Right hindlimb (tissue), 1 donor: ENCODE measurements at regions not wholly inside any gene's neighbourhood (a gene's known extent, or its start where the extent isn't known, plus 50 kb on each side); places are given as distances from the start of the nearest gene placed in this dataset.

Experiments used
- DNase-seq: peaks from one replicate; pipeline ENCODE4 v3.0.0-alpha.2; 2018

DNA sequence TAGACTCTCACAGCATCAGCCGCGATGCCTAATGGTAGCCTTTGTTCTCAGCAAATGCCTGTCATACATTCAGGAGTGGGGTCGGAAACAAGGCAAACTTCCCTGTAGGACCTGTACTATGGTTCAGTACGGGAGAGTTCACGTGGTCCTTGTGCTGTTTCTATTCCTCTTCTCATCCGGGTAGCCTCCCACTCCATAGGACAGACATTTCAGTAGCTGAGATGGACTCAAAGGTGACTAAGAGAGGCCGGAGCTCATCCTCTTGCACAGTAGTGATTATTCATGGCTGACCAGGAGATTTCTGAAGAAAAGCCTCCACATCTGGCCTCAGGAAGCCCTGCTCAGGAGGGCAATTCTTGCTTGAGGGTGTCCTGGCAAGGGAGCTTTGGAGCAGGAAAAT lies 117.8 kb upstream of the SPRED2 start:
- no peak for DNase-seq

DNA sequence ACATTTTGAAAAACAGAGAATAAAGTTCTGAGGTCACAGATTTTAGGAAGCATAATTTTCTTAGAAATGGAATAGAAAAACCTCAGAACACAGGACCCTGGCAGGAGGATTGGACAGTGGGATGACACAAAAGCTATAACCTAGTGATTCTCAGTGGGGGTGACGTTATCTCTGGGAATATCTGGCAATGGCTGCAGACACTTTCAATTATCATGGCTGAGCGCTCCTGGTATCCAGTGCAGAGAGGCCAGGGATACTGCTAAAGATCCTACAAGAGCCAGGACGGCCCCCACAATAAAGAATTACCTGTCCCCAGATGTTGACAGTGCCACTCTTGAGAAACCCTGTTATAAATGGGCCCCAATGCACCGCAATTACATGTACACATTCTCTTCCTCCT lies 117.2 kb upstream of the SPRED2 start:
- no peak for DNase-seq

DNA sequence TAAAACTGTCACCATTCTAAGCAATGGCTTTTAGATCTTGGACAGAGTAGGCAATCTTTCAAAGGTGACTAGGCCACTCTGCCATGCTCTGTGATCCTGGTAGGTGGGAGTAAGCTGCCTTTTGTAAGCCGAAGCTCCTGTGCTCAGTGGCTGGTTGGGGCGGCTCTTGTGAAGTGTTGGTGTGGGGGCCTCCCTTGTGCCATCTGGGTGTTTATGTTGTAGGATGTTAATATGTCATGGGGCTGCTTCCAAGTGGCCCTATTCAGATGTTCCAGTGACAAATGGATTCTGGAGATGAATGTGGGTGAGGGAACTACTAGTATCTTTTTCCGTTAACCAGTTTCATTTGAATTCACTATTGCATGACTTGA lies 116.8 kb upstream of the SPRED2 start:
- DNase-seq: no peak

DNA sequence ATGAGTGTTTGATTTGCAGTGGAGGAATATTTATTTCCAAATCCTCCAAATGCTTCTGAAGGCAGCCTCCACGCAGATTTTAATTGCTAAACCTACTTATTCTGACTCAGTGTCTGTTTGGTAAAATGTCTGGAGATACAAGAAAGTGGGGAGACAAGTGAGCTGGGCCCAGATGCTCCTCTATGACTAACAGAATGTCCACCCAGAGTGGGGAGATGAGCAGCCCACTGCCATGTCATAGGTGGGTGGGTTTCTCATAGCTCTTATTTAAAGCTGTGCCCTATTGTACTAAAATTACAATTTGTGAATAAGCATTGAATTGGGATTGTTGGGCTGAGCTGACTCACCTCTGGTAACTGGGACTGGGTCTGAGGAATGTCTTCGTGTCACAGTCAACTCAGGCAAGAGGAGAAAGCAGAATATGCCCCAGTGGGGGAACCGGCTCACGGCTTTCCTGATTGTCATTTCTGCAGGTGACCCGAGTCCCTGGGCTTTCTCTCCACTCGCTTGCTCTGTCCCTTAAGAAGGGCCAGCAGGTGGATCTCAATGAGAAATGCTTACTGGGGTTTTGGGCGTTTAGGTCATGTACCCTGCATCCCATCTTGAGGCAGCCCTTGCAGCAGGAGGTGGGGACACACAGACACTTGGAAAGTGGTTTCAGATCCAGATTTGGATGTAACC lies 116.3 kb upstream of the SPRED2 start:
- no peak for DNase-seq

DNA sequence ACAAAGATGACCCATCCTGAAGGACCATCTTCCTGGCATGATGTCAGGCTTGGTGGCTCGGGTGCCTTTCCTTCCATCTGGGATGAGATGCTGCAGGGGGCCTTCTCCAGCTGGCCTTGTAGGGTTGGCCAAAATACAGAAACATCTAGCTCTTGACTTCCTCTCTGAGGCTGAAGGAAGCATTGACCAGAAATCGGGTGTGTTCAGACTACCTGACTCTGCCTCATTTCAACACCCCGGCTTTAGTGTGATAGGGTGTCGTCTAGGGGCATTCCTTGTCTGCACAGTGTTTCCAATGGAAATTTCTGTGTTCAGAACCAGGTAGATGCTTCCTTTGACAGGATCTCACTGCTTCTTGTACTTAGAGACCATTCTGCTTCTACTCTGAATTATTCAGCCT lies 115.7 kb upstream of the SPRED2 start:
- no peak for DNase-seq

DNA sequence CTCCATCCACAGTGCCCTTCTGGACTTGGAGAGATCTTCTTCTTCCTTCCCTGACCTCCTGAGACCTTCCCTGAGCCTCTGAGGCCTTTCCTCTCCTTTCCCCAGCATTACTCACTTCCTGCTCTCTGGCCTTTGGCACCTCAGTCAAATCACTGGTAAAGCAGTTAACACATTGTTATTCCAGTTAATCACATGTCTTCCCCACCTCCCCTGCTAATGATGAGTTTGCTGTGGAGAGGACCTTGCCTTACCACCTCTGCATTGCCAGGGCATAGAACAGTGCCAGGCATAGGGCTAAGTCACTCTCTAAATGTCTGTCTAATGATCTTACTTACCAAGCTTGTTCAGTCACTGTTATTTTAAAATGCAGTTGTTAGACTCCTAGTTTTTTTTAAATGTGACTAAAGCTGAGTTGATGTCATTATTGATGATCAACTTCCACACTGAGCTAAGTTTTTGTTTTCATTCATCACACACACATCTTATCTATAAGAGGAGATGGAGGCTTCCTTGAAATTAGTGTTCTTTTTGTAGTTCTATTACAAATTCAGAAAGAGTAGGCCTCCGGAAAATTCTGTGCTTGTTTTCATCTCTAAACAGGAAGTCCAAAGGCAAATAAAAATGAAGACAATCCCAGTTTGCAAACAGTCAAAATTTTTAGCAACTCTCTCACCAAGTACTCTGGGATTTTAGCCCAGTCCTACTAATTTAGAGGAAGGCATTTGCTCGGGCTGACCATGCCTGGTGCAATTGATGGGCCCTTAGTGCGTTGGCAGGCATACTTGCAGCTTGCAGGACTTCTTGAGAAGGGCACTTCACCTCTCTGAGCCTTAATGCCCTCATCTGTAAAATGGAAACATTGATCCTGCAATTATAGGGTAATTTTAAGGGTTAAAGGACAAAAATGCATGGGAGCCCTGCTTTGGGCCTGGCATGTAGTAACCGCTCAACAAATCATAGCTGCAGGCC lies 113.7 kb upstream of the SPRED2 start:
- no peak for DNase-seq

DNA sequence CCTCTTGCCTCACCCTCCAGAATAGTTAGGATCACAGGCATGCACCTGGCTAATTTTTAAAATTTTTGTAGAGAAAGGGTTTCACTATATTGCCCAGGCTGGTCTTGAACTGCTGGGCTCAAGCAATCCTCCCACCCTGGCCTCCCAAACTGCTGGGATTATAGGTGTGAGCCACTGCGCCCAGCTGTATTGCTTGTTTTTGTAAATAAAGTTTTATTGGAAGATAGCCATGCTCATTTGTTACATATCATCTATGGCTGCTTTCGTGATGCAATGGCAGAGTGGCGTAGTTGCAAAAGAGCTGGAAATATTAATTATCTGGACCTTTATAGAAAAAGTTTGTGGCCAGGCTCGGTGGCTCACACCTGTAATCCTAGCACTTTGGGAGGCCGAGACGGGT lies 109.4 kb upstream of the SPRED2 start:
- no peak for DNase-seq

DNA sequence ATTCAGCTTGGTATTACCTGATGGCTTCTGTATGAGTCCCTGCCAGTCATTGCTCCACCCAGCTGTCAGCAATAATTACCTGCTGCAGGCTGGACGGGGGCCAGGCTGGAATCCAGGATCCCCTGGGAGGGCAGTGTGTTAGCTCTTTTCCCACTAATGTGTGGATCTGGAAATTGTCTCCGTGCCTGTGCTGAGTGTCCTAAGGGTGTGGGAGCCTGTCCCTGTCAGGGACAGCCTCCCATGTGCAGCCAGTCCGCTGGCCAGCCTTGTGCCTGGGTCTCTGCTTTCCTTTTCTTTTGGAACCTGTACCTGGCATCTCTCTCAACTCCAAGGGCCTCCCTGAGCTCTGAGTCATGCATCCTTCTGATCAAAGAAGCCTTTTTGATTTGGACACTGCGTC lies 107.2 kb upstream of the SPRED2 start:
- DNase-seq: no peak

DNA sequence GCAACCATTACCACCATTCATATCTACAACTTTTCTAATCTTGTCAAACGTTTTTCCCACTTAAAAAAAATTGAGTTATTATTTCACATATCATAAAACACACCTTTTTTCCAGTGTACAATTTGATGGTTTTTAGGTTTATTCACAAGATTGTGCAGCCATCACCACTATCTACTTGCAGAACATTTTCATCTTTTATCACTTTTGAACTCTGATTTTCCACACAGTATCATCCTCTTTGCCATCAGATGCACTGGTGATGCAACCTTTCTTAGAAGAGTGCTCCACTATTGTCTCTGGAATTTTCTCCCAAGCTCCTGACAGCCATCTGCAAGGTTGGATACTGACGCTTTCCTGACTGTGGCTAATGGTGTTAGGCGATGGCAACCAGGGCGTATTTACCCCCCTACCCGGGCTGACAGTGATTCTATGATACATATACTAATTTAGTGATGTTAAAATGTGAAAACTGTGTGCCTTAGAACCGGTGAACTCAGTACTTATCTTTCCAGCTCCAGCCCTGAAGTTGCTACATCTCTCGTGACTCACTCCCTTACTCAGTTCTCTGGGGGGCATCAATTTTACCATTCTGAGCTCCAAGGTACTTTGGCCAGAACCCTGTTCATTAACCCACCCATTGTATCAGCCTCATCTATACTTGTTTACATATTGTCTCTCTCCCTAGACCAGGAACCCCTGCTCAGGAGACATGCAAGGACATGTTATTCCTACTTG lies 105.4 kb upstream of the SPRED2 start:
- DNase-seq: no peak

DNA sequence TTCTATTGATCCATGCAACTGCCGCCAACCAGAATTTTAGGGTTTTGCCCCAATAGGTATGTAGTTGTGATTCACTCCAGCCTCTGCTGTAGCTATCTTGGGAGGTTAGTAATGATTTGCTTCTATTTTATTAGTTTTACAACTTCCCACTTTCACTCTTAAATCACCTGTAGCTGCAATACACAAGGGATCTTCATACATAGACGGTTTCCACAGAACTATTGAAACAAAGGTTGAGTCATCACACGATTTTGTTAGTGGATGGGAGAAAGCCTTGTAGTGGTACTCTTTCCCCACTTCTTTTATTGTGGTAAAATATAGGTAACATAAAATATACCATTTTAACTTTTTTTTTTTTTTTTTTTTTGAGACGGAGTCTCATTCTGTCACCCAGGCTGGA lies 104.2 kb upstream of the SPRED2 start:
- no peak for DNase-seq

DNA sequence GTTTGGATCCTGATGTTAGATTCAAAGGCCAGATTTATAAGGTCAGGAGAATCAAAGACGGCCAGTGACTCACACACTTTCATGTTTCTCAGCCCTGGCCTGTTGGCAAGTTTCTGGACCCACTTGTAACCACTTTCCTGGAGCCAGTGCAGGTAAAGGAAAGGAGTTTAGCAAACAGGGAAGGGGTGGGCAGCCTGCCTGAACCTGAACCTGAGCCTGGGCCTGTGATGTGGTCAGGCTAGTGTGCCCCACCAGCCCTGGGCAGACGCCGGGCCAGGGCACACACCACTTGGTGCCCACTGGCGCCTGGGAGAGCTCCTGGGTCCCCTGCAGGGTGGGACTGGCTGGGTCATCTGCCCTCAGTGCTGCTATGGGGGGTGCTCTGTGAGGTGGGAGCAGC lies 100.5 kb upstream of the SPRED2 start:
- DNase-seq: no peak

DNA sequence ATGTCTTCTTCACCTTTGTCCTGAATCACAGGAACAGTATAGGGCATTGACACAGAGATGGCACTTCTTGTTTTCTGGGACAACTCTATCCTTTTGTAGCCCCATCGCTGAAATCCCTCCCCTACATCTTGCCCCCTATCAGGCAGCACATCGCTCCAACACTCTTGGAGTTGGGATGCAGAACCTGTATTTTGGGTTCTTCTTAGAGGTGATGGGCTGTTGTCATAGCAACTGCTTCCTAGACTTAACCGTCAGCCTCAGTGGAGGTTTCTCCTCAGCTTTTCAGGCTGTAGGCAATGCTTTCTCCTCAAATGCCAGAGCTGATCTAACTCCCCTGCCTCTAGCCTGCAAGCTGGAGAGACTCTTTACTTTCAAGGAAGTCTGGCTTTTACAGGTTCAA lies 99.9 kb upstream of the SPRED2 start:
- DNase-seq: no peak

DNA sequence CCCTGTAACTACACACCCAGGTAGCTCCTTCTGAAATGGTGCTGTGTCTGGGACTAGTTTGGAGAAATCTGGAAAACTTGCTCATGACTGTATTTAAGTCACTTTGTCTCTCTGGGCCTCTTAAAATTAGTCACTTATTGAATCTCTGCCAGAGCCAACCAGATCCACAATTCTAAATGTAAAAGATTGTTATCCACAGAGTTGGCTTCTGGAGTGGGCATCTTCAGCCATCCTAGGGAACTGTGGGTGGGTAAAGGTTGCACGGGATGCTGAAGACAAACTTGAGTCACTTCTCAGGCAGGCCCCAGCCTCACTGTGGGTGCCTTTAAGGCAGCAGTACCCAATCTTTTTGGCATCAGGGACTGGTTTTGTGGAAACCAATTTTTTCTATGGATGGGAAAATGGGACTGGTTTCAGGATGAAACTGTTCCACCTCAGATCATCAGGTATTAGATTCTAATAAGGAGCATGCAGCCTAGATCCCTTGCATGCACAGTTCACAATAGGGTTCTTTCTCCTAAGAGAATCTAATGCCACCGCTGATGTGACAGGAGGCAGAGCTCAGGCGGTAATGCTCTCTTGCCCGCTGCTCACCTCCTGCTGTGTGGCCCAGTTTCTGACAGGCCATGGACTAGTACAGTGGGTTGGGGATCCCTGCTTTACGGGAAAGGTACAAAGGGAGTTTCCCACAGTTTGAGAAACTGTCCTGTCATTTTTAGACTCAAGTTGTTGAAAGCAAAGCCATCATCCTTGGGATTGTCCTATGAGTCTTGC lies 98.3 kb upstream of the SPRED2 start:
- DNase-seq: no peak

DNA sequence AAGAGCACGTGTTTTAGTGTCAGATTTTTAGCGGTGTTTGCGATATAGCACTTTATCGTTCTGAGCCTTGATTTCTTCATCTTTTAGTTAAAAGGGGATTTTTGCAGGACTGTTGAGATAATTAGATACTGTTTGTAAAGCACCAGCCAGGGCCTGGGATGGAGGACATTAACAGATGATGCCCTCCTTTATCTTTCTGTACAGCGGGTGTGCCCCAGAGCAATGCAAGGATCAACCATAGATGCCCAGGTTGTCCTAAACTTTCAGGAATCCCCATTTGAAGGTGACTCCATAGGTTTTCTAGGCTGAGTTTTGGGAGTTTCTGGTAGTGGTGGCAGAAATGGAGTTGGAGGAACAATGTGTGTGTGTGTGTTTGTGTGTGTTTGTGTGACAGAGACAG lies 97.0 kb upstream of the SPRED2 start:
- no peak for DNase-seq

DNA sequence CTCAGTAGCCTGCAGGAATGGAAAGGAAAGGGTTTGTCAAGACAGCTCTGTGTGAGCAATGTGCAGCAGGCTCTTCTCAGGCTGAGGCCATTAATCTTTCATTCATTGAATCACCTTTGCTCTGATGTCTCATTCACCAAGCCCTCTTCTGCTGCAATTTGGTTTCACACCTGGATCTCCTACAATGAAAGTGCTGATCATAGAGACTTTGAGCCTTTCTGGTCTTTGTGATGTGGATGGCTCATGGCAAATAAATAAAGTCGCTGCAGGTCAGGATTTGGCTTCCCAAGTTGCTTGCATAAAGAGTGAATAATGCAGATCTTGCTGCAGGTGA lies 95.8 kb upstream of the SPRED2 start:
- DNase-seq: no peak

DNA sequence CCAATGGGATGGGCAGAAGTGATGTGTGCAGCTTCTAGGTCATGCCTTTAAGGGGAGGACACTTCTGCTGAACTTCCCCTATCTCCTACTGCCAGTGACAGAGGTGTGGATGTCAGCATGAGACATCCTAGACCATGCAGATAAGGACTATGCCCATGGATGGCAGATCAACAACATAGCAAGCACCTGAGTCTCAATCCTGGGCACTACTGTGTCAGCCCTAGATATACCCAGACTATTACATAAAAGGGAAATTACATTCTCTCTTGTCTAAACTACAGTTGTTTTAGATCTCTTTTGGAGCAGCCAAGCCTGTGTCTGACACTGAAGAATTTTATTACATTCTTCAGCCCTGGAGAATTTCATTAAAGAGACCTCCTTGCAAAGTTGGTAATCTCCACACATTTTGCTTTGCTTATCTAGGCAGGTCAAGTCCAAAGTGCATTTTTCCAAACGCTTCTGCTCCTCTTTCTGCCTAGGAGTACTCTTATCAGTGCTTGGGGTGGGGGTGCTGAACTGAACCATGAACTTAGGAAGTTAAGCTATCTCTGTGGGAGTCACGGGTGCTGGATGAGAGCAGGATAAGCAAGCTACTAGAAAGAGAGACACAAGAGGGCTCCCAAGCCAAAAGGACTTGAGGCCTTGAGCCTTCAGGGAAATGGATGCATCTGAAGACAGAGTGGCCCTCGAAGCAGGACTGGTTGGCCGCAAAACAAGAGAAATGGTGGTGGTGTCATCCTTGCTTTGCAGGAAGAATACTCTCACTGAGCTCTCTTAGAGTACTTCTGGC lies 95.2 kb upstream of the SPRED2 start:
- no peak for DNase-seq

DNA sequence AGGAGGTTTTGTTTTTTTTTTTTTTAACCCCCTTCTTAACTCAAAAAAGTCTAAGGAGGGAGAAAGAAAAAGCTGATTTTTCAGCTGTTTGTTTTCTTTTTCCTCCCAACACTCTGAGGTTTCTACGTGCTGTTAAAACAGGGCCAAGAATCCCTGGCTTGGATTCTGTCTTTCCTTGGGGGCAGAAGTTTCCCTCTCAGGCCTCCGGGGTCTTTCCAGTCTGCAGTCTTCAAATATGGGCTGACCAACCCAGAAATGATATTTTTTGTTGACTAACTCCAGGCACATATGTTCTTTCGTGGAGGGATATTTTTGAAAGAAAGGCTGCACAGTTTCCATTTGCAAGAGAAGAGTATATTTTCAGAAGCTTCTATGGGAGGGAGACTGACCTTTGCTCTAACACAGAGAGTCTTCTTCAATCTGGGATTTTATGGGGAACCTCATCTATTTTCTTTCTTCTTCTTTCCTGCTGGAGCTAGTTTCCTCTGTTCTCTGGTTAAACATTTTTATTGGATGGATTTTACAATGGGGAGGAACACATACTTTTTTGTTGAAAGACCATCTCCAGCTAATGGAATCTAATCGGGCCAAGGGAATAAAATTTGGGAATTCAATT lies 93.3 kb upstream of the SPRED2 start:
- DNase-seq: peak; percentile 77

DNA sequence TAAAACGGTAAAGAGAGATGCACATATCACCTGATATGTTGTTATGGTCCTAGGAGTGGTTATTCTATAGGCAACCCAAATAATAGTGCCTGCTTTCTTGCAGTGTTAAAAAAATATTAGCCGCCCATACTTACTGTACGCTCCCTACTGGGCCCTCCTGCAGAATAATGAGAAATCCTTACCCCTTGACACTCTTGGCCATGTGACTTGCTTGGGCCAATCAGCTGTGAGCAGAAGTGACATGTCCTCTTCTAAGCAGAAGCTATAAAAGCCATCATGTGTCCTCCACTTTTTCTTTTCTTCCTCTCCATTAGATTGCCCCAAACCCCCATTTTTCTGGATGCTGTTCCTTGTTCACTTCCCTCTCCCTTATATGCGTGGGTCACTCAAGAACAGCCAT lies 90.5 kb upstream of the SPRED2 start:
- no peak for DNase-seq

DNA sequence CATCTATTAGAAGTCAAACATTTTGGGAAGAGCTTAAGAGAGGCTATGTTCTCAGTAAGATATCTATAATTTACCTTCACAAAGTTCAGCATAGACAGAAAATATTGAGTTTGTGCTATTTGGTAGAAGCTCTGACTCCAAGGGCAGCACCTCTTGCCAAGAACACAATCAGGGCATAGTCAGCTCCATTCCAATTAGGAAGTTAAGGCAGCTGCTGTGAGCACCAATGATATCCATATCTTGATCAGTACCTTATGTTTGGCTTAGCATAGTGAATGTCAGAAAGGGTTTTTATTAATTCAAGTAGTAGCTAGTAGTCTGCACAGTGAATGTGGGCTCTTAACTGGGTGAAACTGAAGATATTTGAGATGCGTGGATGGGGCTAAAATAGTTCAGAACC lies 86.4 kb upstream of the SPRED2 start:
- no peak for DNase-seq

DNA sequence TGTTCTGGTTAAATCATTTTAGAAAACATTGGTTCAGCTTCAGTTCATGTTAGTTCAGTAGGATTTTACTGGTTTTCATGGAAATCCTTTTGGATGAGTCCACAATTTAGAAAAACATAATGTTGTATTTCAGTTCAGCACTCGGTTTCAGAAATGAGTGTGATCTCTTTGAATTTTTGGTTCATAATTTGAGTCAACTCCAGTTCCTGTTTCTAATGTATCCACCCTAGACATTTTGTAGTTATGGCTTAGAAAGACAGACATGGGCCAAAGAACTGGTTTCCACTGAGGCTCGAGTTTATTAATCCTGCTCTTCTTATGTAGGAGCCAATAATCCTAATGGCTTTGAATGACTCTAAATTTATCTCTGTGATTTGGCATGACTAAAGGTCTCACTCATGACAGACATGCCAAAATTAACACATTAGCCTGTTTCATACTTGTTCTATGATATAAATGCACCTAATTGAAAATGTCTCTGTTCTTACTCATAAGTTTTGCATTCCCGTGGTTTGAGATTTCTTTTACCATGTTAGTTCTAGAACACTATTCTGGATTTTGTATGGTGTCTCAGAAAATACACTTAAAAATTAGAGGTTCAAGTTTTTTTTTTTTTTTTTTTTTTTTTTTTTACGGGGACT lies 82.3 kb upstream of the SPRED2 start:
- DNase-seq: no peak

DNA sequence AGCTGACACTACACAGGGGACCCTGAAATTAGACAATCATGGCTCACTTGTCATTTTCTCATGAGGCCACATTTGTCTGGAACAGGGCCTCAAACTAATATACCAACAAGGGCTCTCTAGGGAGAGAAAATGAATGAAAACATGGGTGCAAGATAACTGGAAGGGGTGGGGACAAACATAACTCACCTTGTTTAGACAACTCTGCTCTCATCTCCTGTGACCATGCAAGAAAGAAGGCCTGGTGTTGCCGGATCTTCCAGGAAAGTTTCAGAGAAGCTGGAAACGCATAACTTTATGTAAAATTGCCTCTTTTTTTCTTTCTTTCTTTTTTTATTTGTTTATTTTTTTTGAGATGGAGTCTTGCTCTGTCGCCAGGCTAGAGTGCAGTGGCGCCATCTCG lies 80.4 kb upstream of the SPRED2 start:
- no peak for DNase-seq
